K562 (cell line): ENCODE measurements at regions not wholly inside any gene's neighbourhood (a gene's known extent, or its start where the extent isn't known, plus 50 kb on each side); places are given as distances from the start of the nearest gene placed in this dataset.

ENCODE experiments used
- JUN ChIP-seq, 2 experiments: sonication (generic) in 1 of 2; formaldehyde crosslinking in 1 of 2; IDR thresholded peaks; 2 replicates each; pipeline versions ENCODE4 v1.6.1 to v1.8.0; 2012 to 2022; ENCODE audit warnings: borderline replicate concordance in 2 of 2, mild to moderate bottlenecking in 2 of 2, improper control_type of control experiment in 1 of 2, low read depth in 1 of 2, low read length in 1 of 2, missing genetic modification reagents in 1 of 2
- SMC3 ChIP-seq: conservative IDR thresholded peaks from 2 replicates; pipeline ENCODE4 v1.6.1; 2011; ENCODE audit warnings: low read depth, low read length, improper control_type of control experiment; ENCODE audit not compliant: insufficient read depth
- TSHZ1 ChIP-seq: fragments of 250-450 bp; sonication (Bioruptor Pico); IDR thresholded peaks from 2 replicates; pipeline ENCODE4 v1.4.0; 2020; ENCODE audit warnings: mild to moderate bottlenecking, moderate library complexity
- ZBTB26 ChIP-seq: fragments of 450-650 bp; formaldehyde crosslinking; IDR thresholded peaks from 2 replicates; pipeline ENCODE4 v1.4.0; 2022; ENCODE audit warnings: missing genetic modification characterization

GRCh38 chr2:142478206-142478605, 347.4 kb upstream of the LRP1B start:
- TF ChIP-seq JUN (IDR thresholded peaks at IDR 0.05; ENCODE audit: borderline replicate concordance, low read depth, low read length) (no peak), JUN (CRISPR knock-in tag; IDR thresholded peaks at IDR 0.05; ENCODE audit: borderline replicate concordance) (no peak), SMC3 (no peak), ZBTB26 (CRISPR knock-in tag) (no peak), TSHZ1 (CRISPR knock-in tag) (no peak)
